BE2C (cell line): ENCODE measurements at regions not wholly inside any gene's neighbourhood (a gene's known extent, or its start where the extent isn't known, plus 50 kb on each side); places are given as distances from the start of the nearest gene placed in this dataset.
"Not testable (repeated sequence)": the region's sequence is repeated elsewhere in the genome, so short reads cannot be mapped to it uniquely, and the experiment has no call there.

Source experiments
- DNase-seq: peaks from one replicate; pipeline ENCODE4 v3.0.0-alpha.2; 2020
- H3K27me3 ChIP-seq: fragments of 250-450 bp; sonication (Bioruptor Pico); 2 replicates; pipeline ENCODE4 v1.5.1; 2020; ENCODE audit warnings: mild to moderate bottlenecking
- H3K36me3 ChIP-seq: fragments of 250-450 bp; sonication (Bioruptor Pico); 2 replicates; pipeline ENCODE4 v1.5.1; 2020; ENCODE audit warnings: mild to moderate bottlenecking
- H3K4me1 ChIP-seq: fragments of 250-450 bp; sonication (Bioruptor Pico); 2 replicates; pipeline ENCODE4 v1.5.1; 2020
- H3K4me3 ChIP-seq: 2 replicates; pipeline ENCODE4 v1.5.1; 2011; ENCODE audit warnings: low read depth, low read length
- H3K9me3 ChIP-seq: fragments of 250-450 bp; sonication (Bioruptor Pico); 2 replicates; pipeline ENCODE4 v1.5.1; 2020
- CTCF ChIP-seq: IDR thresholded peaks from 2 replicates; pipeline ENCODE4 v1.5.1; 2012; ENCODE audit warnings: mild to moderate bottlenecking, low read depth, low read length

- TF ChIP-seq CTCF = no peak
These were observed 75.9 kb upstream of the HGF start for GRCh38 chr7:81845744-81846241.

GRCh38 chr7:81843657-81844056 lies 73.8 kb upstream of the HGF start:
- DNase-seq, H3K4me3 ChIP-seq, H3K27me3 ChIP-seq, H3K9me3 ChIP-seq, H3K4me1 ChIP-seq, H3K36me3 ChIP-seq: not testable (repeated sequence)

More at GRCh38 chr7:81845744-81846241, 75.9 kb upstream of the HGF start:
- H3K27me3 ChIP-seq = no peaks in the 10 kb centered on the region
- no peak for DNase-seq
- H3K4me3 ChIP-seq = peak overlapping the region; percentile 7; the same call in 1 of the 2 replicates
- H3K36me3 ChIP-seq = no peaks in the 10 kb centered on the region
- peaks cover 10% of the 10 kb centered on the region; the same call in 1 of the 2 replicates for H3K4me1 ChIP-seq
- no peaks in the 10 kb centered on the region; the same call in 1 of the 2 replicates for H3K9me3 ChIP-seq

- Histone ChIP-seq H3K36me3 (no peaks in the 10 kb centered on the region), H3K27me3 (no peaks in the 10 kb centered on the region), H3K4me1 (peaks cover 10% of the 10 kb centered on the region; the same call in 1 of the 2 replicates), H3K4me3 (no peak overlapping the region), H3K9me3 (no peaks in the 10 kb centered on the region; the same call in 1 of the 2 replicates)
- TF ChIP-seq CTCF = no peak
- DNase-seq = no peak
These were observed 72.5 kb upstream of the HGF start for GRCh38 chr7:81842361-81842760.

GRCh38 chr7:81839708-81840369 lies 70.0 kb upstream of the HGF start:
- H3K27me3 ChIP-seq = no peaks in the 10 kb centered on the region
- no peak for DNase-seq
- H3K4me3 ChIP-seq = no peak overlapping the region
- no peaks in the 10 kb centered on the region for H3K36me3 ChIP-seq
- H3K4me1 ChIP-seq = no peaks in the 10 kb centered on the region
- TF ChIP-seq CTCF = no peak
- no peaks in the 10 kb centered on the region; the same call in 1 of the 2 replicates for H3K9me3 ChIP-seq

GRCh38 chr7:81833401-81833800 lies 63.6 kb upstream of the HGF start:
- H3K27me3 ChIP-seq = no peaks in the 10 kb centered on the region
- no peak for TF ChIP-seq CTCF
- H3K4me3 ChIP-seq = no peak overlapping the region
- no peaks in the 10 kb centered on the region for H3K36me3 ChIP-seq
- DNase-seq = no peak
- H3K9me3 ChIP-seq = no peaks in the 10 kb centered on the region
- no peaks in the 10 kb centered on the region for H3K4me1 ChIP-seq

- Histone ChIP-seq H3K4me1 (no peaks in the 10 kb centered on the region), H3K4me3 (no peak overlapping the region), H3K36me3 (no peaks in the 10 kb centered on the region), H3K27me3 (no peaks in the 10 kb centered on the region), H3K9me3 (no peaks in the 10 kb centered on the region)
- no peak for TF ChIP-seq CTCF
- DNase-seq = no peak
These were observed 62.0 kb upstream of the HGF start for GRCh38 chr7:81831883-81832282.

- not testable (repeated sequence) for H3K4me3 ChIP-seq
These were observed 59.7 kb upstream of the HGF start for GRCh38 chr7:81829511-81829910.

More at GRCh38 chr7:81829511-81829910, 59.7 kb upstream of the HGF start:
- H3K27me3 ChIP-seq, H3K4me1 ChIP-seq, H3K9me3 ChIP-seq, H3K36me3 ChIP-seq, DNase-seq: not testable (repeated sequence)
